A673 (cell line): ENCODE measurements at regions not wholly inside any gene's neighbourhood (a gene's known extent, or its start where the extent isn't known, plus 50 kb on each side); places are given as distances from the start of the nearest gene placed in this dataset.

ENCODE experiments used
- EZH2 ChIP-seq: fragments of 200-600 bp; sonication (generic); IDR thresholded peaks from 2 replicates; pipeline ENCODE4 v1.6.1; 2017; ENCODE audit warnings: borderline replicate concordance, low read depth, mild to moderate bottlenecking, mixed read lengths, antibody characterized with exemption, low read length; ENCODE audit not compliant: poor library complexity, severe bottlenecking
- TF ChIP-seq, protein P1 (sequence below): fragments of 300-800, 200-600 bp; sonication (generic); conservative IDR thresholded peaks from 2 replicates; pipeline ENCODE4 v1.5.1; 2017; ENCODE audit warnings: low read depth, mild to moderate bottlenecking, antibody characterized with exemption, low read length, moderate library complexity, mixed read lengths

- TF ChIP-seq, protein P1, sequence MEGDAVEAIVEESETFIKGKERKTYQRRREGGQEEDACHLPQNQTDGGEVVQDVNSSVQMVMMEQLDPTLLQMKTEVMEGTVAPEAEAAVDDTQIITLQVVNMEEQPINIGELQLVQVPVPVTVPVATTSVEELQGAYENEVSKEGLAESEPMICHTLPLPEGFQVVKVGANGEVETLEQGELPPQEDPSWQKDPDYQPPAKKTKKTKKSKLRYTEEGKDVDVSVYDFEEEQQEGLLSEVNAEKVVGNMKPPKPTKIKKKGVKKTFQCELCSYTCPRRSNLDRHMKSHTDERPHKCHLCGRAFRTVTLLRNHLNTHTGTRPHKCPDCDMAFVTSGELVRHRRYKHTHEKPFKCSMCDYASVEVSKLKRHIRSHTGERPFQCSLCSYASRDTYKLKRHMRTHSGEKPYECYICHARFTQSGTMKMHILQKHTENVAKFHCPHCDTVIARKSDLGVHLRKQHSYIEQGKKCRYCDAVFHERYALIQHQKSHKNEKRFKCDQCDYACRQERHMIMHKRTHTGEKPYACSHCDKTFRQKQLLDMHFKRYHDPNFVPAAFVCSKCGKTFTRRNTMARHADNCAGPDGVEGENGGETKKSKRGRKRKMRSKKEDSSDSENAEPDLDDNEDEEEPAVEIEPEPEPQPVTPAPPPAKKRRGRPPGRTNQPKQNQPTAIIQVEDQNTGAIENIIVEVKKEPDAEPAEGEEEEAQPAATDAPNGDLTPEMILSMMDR: no peak
- no peak for TF ChIP-seq EZH2
These were observed 241.3 kb upstream of the MAGEC2 start for GRCh38 chrX:142446349-142446748.
